Endothelial cell of umbilical vein (primary cell): ENCODE measurements at regions not wholly inside any gene's neighbourhood (a gene's known extent, or its start where the extent isn't known, plus 50 kb on each side); places are given as distances from the start of the nearest gene placed in this dataset.

ENCODE experiments used
- BruUV-seq: library from RNA; stranded (reverse); fragments of 400-500 nt; replicated peaks from 2 replicates; lab custom pipeline; 2021; lab: Mats Ljungman, UMichigan
- CTCF ChIA-PET: fragments of 300-600, 350-600 bp; sonication (Branson Sonifier 250); formaldehyde crosslinking; loops from one replicate; lab custom pipeline; 2021; ENCODE audit warnings: antibody characterized with exemption, inconsistent platforms; lab: Charles Lee
- POLR2A ChIA-PET: fragments of 300-600, 350-600 bp; sonication (Branson Sonifier 250); formaldehyde crosslinking; loops from one replicate; lab custom pipeline; 2021; ENCODE audit warnings: antibody characterized with exemption, inconsistent platforms; lab: Charles Lee
- DNase-seq: peaks from one replicate; pipeline ENCODE4 v3.0.0-alpha.2; 2011; ENCODE audit warnings: low read depth, low spot score
- FAIRE-seq: peaks from 2 replicates; lab custom pipeline; 2011; peaks lifted over from hg19 to GRCh38; lab: Jason Lieb, UNC
- H2AFZ ChIP-seq: 2 replicates; pipeline ENCODE4 v1.6.0; 2012; ENCODE audit warnings: low read depth, low read length, control low read depth, inconsistent platforms
- H3K27ac ChIP-seq: 2 replicates; pipeline ENCODE4 v1.5.1; 2011; ENCODE audit warnings: low read depth, mild to moderate bottlenecking, control low read depth, low read length, moderate library complexity; ENCODE audit not compliant: insufficient read depth
- H3K27me3 ChIP-seq, 2 experiments: 2 replicates each; pipeline versions ENCODE4 v1.6.0 to v1.6.1; 2011; ENCODE audit warnings: low read length in 2 of 2, mixed read lengths in 1 of 2; ENCODE audit not compliant: control insufficient read depth in 2 of 2, insufficient read depth in 2 of 2
- H3K36me3 ChIP-seq, 2 experiments: 2 replicates in 1 of 2; 3 replicates in 1 of 2; pipeline ENCODE4 v1.5.1; 2011; ENCODE audit warnings: low read length in 2 of 2, mild to moderate bottlenecking in 1 of 2, moderate library complexity in 1 of 2; ENCODE audit not compliant: control insufficient read depth in 2 of 2, insufficient read depth in 2 of 2; ENCODE audit errors: extremely low read depth in 1 of 2
- H3K4me1 ChIP-seq: 3 replicates; pipeline ENCODE4 v1.5.1; 2011; ENCODE audit warnings: mild to moderate bottlenecking, low read length; ENCODE audit not compliant: control insufficient read depth, insufficient read depth; ENCODE audit errors: extremely low read depth
- H3K4me2 ChIP-seq: 2 replicates; pipeline ENCODE4 v1.6.1; 2011; ENCODE audit warnings: low read length, control low read depth, mixed read lengths; ENCODE audit not compliant: insufficient read depth
- H3K4me3 ChIP-seq, 3 experiments: fragments of 200-600 bp in 1 of 3; sonication (generic), shearing (Covaris generic) in 1 of 3; replicated peaks in 1 of 3; 2 replicates each; pipeline ENCODE4 v1.5.1; 2011 to 2016; ENCODE audit warnings: control low read depth in 3 of 3, low read length in 3 of 3, mild to moderate bottlenecking in 2 of 3, inconsistent platforms in 1 of 3, low read depth in 1 of 3, moderate library complexity in 1 of 3; ENCODE audit not compliant: insufficient read depth in 1 of 3
- H3K79me2 ChIP-seq: 2 replicates; pipeline ENCODE4 v1.6.0; 2012; ENCODE audit warnings: low read length, inconsistent platforms; ENCODE audit not compliant: control insufficient read depth, insufficient read depth
- H3K9ac ChIP-seq: replicated peaks from 2 replicates; pipeline ENCODE3; 2011; ENCODE audit warnings: low read length, control low read depth; ENCODE audit not compliant: insufficient read depth; ENCODE audit errors: extremely low read depth
- H3K9me1 ChIP-seq: replicated peaks from 3 replicates; pipeline ENCODE4 v1.6.0; 2011; ENCODE audit warnings: mild to moderate bottlenecking, low read length; ENCODE audit not compliant: control insufficient read depth, insufficient read depth; ENCODE audit errors: extremely low read depth
- H3K9me3 ChIP-seq: replicated peaks from 2 replicates; pipeline ENCODE4 v1.5.1; 2012; ENCODE audit warnings: low read length, inconsistent platforms; ENCODE audit not compliant: control insufficient read depth, insufficient read depth
- H4K20me1 ChIP-seq: replicated peaks from 2 replicates; pipeline ENCODE3; 2011; ENCODE audit warnings: mild to moderate bottlenecking, low read length; ENCODE audit not compliant: control insufficient read depth, insufficient read depth; ENCODE audit errors: extremely low read depth
- EZH2 ChIP-seq: IDR thresholded peaks from 2 replicates; pipeline ENCODE4 v1.6.1; 2012; ENCODE audit warnings: borderline replicate concordance, low read depth, mild to moderate bottlenecking, moderate library complexity, low read length, inconsistent platforms; ENCODE audit not compliant: severe bottlenecking
- FOS ChIP-seq: IDR thresholded peaks from 2 replicates; pipeline ENCODE4 v1.6.1; 2011; ENCODE audit warnings: mild to moderate bottlenecking, low read length, moderate library complexity, borderline replicate concordance; ENCODE audit not compliant: insufficient read depth
- GATA2 ChIP-seq: IDR thresholded peaks from 2 replicates; pipeline ENCODE4 v1.7.0; 2011; ENCODE audit warnings: low read depth, mild to moderate bottlenecking, moderate library complexity, mixed read lengths, low read length; ENCODE audit not compliant: insufficient read length, insufficient read depth
- JUN ChIP-seq: IDR thresholded peaks from 2 replicates; pipeline ENCODE4 v1.6.1; 2011; ENCODE audit warnings: borderline replicate concordance, low read depth; ENCODE audit not compliant: insufficient read length, insufficient read depth
- MYC ChIP-seq: IDR thresholded peaks from one replicate; pipeline ENCODE4 v1.6.1; 2011; ENCODE audit warnings: mild to moderate bottlenecking, low read depth, low read length
- POLR2A ChIP-seq: IDR thresholded peaks from 2 replicates; pipeline ENCODE4 v1.6.1; 2012; ENCODE audit warnings: low read depth, mild to moderate bottlenecking, control low read depth, low read length
- POLR2AphosphoS5 ChIP-seq: IDR thresholded peaks from 2 replicates; pipeline ENCODE4 v1.6.1; 2012; ENCODE audit warnings: low read depth, mild to moderate bottlenecking, control low read depth, low read length, moderate library complexity; ENCODE audit not compliant: insufficient read depth
- dilution Hi-C: fragments of 300-500 bp; cut with MboI; formaldehyde crosslinking; loops from one replicate; pipeline ENCODE4 v1.15.0; 2019; ENCODE audit warnings: low sequenced_read_pairs; ENCODE audit not compliant: extremely low pct_ligation_motif_present
- intact Hi-C: fragments of 100-400 bp; cut with micrococcal nuclease; formaldehyde crosslinking; loops from one replicate; pipeline ENCODE4 v1.10.0; 2022
- TF ChIP-seq, protein P1 (sequence below), 2 donors: IDR thresholded peaks; 1 replicate in 1 of 2; 2 replicates in 1 of 2; pipeline ENCODE4 v1.5.1; 2011; ENCODE audit warnings: low read length in 2 of 2, mild to moderate bottlenecking in 2 of 2, moderate library complexity in 2 of 2, control low read depth in 1 of 2, inconsistent platforms in 1 of 2, low read depth in 1 of 2; ENCODE audit not compliant: insufficient read depth in 1 of 2; ENCODE audit errors: extremely low read depth in 1 of 2
- TF ChIP-seq, protein P2 (sequence below): IDR thresholded peaks from 2 replicates; pipeline ENCODE4 v1.6.1; 2011; ENCODE audit not compliant: insufficient read depth, insufficient read length

DNA sequence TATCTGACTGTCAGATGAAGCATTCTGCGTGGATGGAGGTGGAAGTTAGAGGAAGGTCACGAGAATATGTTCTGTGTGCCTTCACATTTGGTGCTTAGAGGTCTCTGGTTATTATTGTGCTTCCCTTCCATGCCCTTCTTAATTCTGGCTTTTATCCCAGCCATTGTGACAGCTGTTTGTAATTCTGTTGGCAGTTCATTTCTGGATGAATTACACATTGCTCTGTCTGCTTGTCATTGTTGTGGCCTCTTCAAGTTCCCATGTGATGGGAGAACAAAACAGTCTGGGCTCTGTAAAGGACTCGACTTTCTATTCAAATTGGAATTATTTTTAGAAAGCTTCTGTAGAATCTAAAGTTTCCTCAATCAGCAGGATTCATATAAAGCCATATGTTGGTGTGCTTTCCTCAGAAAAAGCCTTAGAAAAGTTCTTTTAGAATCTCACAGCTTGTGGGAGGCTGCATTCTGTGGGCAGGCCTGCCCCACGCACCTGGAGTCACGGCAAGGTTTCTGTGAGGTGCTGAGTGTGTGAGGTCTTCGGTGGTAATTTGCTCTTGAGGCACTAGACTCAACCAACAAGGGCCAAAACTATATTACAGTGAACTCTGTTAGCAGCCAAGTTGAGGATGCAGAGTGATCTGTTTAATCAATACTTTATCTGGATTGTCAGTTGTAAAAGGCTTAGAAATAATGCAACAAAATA lies 397.4 kb upstream of the AZI2 start:
- Histone ChIP-seq H3K36me3 (no peaks in the 10 kb centered on the region), H4K20me1 (no peaks in the 10 kb centered on the region), H3K27me3 (no peaks in the 10 kb centered on the region), H2AFZ (peak overlapping the region; percentile 12), H3K4me3 (no peak overlapping the region), H3K9ac (no peak overlapping the region), H3K79me2 (no peaks in the 10 kb centered on the region), H3K9me3 (no peaks in the 10 kb centered on the region), H3K27ac (peak overlapping the region; percentile 70), H3K4me2 (peak overlapping the region; percentile 60), H3K9me1 (no peaks in the 10 kb centered on the region), H3K4me1 (peaks cover 22% of the 10 kb centered on the region)
- dilution Hi-C loops (no loop called here), intact Hi-C loops (no loop called here)
- ChIA-PET POLR2A (interaction anchor here (0.9 kb wide), 1 partner anchor 25 kb away, joined by 3 read pairs; no protein-coding TSS in a partner anchor), CTCF (no interaction called here)
- FAIRE-seq (peak; percentile 38), DNase-seq (peak; percentile 76)
- TF ChIP-seq MYC (no peak), JUN (no peak), FOS (no peak), POLR2AphosphoS5 (no peak), GATA2 (no peak), POLR2A (no peak), EZH2 (no peak)
- TF ChIP-seq, protein P1, sequence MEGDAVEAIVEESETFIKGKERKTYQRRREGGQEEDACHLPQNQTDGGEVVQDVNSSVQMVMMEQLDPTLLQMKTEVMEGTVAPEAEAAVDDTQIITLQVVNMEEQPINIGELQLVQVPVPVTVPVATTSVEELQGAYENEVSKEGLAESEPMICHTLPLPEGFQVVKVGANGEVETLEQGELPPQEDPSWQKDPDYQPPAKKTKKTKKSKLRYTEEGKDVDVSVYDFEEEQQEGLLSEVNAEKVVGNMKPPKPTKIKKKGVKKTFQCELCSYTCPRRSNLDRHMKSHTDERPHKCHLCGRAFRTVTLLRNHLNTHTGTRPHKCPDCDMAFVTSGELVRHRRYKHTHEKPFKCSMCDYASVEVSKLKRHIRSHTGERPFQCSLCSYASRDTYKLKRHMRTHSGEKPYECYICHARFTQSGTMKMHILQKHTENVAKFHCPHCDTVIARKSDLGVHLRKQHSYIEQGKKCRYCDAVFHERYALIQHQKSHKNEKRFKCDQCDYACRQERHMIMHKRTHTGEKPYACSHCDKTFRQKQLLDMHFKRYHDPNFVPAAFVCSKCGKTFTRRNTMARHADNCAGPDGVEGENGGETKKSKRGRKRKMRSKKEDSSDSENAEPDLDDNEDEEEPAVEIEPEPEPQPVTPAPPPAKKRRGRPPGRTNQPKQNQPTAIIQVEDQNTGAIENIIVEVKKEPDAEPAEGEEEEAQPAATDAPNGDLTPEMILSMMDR (IDR thresholded peaks at IDR 0.05; ENCODE audit: extremely low read depth in 1 of 2, insufficient read depth in 1 of 2, low read depth in 1 of 2, low read length in 2 of 2), result no peak
- TF ChIP-seq, protein P2, sequence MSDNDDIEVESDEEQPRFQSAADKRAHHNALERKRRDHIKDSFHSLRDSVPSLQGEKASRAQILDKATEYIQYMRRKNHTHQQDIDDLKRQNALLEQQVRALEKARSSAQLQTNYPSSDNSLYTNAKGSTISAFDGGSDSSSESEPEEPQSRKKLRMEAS, result no peak
- no TSS peak for BruUV-seq
